HG02759 (cell line): ENCODE measurements at regions not wholly inside any gene's neighbourhood (a gene's known extent, or its start where the extent isn't known, plus 50 kb on each side); places are given as distances from the start of the nearest gene placed in this dataset.
A peak's percentile ranks its signal among the peaks of the same experiment; 100 is the strongest.

Experiments
- ATAC-seq: cut with Tn5 transposase; IDR thresholded peaks from one replicate; pipeline ENCODE4 v1.9.1; 2021; ENCODE audit warnings: mild to moderate bottlenecking, moderate library complexity; ENCODE audit not compliant: unreplicated experiment

DNA sequence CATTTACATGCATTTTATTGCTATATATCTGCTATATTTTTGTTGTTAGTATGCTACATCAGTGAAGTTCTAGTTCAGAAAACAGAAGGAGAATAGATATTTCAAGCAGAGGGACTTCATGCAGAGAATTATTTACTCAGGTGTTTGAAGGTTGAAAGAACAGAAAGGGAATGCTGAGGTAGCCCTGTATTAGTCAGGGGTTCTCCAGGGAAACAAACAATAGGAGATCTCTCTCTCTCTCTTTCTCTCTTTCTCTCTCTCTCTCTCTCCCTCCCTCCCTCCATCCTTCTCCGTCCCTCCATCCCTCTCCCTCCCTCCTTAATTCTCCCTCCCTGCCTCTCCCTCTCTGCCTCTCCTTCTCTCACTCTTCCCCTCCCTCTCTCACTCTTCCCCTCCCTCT is 114.3 kb upstream of the TDRD3 start:
- no peak for ATAC-seq

DNA sequence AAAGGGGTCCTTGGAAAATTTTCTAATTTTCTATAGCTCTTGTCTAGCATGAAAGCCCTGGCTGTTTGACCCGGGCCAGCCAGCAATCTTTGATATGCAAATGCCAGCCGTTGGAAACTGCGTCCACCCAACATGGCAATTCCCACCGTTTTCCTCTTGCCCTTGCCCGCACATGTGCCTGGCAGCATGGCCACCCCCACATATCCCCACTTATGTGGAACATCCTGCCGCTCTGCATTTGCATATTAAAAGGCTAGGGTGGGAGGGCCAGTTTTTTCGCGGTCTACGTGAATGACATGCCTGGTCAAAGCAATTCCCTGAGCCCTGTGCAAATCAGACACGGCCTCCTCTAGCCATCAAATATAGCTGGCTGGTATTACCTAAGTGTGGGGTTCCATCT is 110.3 kb upstream of the TDRD3 start:
- ATAC-seq, result no peak

DNA sequence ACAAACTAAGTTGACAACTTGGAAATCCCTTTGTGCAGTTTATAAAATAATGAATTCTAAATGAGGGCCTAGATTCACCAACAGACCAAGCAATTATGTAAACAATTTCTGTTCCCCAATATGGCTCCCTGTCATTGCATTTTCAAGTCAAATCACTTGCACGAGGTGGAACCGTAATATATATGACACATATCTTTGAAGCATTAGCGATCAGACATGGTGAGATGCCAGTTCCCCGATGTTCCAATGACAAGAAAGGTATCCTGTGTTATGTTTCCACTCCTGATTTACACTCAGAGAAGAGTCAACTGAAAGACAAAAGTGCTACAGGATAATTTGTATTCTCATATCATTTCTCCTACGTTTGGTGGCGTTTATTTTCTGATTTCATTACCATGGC is 108.5 kb upstream of the TDRD3 start:
- no peak for ATAC-seq

DNA sequence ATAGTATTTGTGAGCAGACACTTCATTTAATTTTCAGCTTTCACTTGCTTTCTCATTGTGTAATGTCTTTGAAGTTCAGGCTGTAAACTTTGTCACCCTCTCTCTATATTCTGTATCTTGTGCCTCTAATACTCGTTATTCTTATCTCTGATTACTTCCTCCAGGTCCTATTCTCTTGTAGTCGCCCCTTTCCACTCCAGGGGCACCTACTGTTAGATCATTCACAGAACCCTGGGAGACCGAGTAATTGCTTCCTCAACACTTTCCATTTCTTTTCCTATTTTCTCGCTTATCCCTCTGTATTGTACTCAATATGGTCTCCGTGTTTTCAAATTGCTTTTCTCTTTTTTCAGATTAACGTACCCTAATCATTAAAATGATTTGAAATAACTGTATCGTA is 93.9 kb upstream of the TDRD3 start:
- ATAC-seq, result no peak

DNA sequence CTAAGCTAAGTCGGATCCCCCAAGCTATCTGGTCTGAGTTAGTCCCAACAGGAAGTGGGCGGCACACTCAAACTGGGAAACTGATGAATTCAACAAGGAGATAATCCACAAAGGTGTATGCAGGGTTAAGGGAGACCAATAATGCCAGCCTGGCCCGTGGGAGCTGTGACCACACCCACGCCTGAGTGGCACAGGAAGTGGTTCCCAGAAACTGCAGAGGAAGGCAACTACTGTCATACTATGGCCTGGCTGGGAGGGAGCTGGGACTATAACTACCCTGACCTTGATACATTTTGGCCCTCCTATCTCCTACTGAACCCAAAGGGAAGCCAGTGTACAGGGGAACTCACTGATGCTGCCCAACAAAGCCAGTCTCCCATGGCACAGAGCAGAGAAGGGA is 85.5 kb upstream of the TDRD3 start:
- ATAC-seq, result no peak

DNA sequence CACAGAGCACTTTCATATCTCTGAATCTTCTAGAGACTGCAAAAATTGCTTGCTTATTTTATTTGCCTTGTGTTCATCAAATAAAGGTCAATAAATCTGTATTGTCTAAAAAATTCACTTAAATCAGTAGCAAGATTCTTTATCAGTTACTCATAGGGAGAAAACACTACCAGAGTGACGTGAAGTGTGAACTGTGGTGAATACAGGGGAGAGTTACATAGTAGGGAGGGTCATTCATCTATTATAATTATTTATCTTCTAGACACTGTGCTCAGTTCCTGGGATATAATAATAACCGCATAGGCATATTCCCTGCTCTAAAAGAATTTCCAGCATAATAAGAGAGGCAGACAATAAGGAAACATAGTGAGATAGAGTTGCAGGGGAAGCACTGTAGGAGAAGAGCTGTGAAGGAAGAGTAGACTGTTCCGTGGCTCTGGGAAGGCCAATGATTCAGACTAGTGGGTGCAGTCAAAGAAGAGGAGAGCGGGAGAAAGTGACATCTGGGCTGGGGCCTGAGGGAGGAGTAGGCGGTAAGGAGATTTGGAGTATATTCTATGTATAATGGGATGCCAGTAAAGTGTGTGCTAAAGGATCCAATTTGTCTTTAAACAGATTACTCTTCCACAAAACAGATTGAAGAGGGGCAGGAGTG is 84.0 kb upstream of the TDRD3 start:
- no peak for ATAC-seq

DNA sequence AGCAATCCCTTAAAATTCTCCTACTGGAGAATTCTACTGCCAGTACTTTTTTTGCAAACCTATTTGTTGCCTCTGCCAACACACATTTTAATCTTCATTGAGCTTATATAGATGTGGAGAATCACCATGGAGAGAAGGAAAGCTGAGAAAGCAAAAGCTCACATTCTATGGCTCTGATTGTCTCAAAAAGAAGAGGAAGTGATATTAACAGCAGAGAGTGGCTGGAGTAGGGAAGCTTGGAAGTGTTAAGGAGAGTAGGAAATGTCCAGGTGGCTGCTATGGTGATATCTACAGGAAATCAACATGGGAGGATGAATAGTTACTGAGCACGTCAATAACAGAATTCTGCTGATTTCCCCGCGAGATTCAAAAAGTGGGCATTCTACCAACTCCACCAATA is 78.8 kb upstream of the TDRD3 start:
- no peak for ATAC-seq

DNA sequence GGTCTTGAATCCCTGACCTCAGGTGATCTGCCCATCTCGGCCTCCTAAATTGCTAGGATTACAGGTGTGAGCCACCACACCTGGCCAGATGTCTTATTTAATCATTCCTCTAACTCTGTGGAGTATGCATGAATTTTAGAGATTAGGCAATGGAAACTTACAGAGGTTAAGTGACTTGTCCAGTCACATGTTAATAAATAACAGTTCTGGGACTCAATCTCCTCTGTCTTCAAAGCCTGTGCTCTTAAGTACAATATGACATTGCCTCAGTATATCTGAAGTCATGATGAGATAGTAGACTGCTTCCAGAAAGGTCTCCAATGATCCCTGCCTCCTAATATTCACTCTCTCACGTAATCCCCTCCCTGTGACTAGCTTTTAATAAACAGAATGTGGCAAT is 72.9 kb upstream of the TDRD3 start:
- no peak for ATAC-seq

DNA sequence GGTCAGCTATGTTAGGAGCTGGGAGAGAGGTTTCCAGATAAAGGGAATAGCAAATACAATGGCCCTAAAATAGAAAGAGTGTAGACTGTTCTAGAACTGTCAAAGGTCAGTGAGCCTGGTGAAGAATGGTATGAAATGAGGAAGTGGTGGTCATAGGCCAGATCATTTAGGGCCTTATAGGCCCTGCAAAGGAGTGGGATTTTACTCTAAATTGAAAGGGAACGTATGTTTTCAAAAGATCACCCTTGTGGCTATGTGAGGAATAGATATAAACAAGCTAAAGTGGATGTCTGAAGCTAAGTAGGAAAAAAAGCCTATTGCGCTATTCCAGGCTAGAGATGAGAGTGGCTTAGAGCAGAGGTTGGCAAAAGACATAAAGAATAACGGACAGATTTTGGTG is 70.7 kb upstream of the TDRD3 start:
- no peak for ATAC-seq

DNA sequence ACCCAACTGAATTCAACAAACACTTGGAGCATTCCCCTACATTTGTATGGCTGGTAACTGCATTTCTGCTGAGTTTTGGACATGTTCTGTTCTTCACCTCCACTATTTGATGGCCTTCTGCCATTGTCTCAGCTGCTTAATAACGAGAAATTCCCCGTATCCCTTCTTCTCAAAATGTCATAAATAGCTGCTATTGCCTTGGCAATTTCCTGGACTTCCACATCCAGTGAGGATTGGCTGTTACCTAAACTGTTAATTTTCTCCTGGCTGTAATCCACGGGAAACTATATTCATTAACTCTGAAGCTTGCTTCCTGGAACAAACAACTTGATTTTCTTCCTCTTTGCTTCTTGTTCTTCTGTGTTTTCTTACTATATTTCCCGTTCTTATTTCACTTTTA is 69.5 kb upstream of the TDRD3 start:
- ATAC-seq, result no peak

DNA sequence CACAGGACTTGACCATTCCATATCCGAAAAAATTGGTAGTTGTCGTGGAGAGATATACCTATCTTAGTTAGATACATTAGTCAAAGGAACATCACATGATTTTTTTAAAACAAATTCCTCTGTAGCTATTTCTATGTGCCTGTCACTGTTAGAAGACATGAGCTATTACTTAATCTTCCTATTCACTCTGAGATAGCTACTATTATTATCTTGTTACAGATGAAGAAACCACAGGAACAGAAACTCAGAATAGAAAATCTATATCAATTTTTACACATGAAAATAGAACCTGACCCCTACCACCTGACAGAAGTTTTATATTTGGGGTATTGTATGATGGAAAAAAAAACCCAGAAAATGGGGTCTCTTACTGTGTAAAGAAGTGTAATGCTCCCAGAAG is 68.9 kb upstream of the TDRD3 start:
- no peak for ATAC-seq

DNA sequence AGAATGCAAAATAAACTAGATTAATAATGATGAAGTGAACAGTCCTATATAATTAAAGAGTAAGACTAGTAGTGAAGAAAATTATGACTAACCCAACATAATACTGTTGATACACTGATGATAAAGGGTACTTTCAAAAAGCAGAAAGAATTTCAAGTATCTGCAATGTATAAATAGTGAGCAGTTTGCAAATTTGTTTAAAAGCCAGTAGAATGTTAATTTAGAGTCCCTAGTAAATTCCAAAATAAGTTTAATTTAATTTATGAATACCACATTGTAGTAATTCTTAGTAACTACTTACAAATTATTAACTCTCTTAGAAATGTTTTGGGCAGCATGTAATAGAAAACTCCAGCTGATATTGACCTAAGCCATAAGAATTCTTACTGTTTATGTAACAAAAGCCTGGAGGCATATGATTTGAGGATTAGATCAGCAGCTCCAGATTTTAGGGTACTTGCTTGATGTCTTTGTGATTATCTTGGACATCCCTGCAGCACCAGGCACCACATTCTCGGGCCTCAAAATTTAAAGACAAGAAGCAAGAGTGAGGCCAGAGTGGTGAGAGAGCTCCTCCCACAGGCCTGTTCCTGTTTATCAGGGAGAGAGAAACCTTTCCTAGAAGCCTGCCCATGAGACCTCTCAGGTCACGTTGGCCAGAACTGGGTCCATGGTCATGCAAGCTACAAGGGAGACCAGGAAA is 67.6 kb upstream of the TDRD3 start:
- peak; percentile 72 for ATAC-seq

DNA sequence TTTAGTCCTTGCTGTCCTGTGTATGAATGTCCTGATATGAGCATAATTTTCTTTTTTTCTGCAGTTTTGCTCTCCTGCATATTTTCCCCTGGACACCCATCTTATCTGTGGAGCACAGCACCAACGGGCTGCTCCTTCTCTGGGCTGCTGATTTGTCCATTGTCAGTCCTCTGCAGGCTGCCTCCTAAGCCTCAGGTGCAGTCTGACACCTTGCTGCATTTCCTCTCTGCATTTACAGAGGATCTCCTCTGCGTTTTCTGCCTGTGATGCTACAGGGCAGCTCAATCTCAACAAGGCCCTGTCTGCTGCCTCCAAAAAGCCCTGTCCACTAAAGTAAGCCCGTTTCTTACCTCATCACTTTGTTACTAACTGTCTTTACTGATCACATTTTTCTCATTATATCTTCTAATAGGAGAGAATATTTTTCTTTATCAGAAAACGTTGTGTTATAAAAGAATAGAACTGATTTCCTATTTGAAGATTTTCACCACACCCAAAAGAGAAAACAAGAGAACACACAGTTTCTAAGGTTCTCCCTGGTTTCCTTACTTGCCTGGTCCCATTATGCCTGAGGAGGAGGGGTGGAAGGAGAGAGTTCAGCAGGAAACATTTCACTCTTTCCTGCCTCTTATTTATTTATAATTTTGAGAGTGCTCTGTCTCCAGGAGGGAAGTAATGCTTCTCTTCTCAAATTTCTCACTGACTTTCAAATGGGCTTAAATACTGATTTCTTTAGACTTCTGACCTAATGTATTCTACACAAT is 65.6 kb upstream of the TDRD3 start:
- ATAC-seq, result no peak

DNA sequence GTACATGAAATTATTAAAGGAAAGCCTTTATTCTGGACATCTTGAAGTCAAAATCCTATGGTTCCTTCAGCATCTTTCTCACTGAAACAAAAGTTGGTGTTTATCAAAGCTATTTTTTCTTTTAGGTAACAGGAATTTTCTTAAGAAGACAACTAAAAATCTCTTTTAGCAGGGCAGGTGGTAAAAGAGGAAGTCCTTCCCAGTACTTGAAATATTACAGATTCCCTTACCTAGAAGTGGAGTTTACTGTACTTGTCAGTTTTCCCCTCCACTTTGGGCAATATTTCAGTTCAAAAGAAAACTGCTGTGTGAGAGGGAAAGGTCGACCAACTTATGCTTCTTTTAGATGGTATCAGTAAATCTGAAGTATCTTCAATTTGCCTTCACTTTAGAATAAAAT is 64.3 kb upstream of the TDRD3 start:
- ATAC-seq, result no peak

DNA sequence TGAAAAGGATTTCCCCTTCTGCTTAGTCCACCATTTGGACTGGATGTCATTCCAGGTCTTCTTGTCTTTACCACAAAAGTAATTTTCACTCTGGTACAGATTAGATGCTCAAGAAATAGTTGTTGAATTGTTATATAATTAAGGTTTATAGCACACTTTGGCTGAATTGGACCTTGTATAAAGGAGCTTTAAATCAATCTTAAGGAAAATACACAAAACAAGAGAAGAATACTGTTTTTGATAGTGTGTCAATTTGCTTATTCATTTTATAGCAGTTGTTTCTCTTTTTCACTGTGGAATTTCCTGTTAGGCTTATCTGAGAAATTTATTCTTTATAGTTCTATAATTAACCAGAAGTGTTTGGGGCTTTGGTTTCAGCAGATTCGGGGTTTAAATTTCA is 62.7 kb upstream of the TDRD3 start:
- ATAC-seq, result no peak

DNA sequence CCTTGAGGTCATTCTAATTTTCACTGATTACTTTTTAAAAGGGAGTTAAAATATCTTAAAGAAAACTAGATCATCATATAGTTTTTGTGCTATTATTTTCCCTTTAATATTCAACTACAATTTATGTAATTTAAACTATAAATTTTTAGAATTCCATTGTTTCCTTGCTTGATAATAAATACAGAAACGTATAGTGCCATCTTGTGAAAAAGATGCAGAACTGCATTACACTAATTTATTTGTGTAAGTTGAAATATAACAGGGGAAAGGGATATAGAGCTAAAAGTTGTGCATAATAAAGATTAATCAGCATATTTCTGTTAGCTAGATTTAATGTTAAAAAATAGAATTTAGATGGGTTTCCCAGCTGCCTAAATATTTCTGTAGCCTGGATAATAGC is 61.5 kb upstream of the TDRD3 start:
- no peak for ATAC-seq

DNA sequence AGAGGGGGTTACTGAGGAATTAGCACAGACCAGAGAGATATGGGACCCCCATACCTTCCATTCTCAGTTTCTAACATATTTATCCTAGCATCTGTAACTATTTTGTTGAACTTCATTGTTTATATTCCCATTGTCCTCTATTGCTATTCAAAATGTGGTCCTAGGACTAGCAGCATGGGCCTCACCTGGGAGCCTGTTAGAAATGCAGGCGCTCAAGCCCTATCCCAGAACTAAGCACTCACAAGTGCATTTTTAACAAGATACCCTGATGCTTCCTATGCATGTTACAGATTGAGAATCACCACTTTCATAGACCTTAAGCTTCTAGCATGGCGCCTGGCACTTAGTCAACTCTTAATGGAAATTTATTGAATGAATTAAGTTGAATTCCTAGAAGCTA is 58.3 kb upstream of the TDRD3 start:
- ATAC-seq, result no peak

DNA sequence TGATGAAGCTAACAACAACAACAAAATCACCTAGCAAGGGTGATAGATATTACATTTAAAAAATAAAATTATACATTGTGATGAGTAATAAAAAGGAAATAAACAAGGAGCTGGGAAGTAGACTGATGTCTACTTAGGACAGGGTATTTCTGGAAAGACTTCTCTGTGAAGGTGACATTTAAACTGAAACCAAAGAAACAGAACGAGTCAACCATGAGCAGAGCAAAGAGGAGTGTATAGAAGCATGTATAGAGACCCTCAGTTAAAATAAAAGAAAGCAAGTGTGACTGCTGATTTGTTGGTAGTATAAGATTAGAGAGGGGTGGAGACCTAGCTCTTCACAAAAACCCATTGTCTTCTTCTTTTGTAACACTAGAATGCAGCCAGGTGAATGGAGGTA is 53.0 kb upstream of the TDRD3 start:
- ATAC-seq, result no peak

DNA sequence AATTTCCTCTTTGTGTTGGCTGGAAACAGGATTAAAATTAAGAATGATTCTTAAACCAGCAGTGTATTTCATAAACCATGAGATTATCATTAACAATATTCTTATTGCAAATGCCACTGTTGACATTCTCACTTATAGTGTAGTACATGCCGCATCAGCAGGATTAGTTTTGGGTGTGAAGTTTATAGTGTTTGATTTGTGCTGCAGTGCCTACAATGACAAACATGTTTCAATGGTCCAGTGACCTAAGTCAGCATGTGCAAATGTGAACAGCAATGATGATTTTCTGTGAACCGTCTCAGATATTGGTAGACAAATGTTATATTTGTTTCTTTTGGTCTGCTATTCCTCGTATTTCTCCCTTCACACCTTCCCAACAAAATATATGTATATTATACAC is 49.8 kb upstream of the TDRD3 start:
- ATAC-seq, result no peak
